Spleen (tissue), 11 donors: ENCODE measurements at regions not wholly inside any gene's neighbourhood (a gene's known extent, or its start where the extent isn't known, plus 50 kb on each side); places are given as distances from the start of the nearest gene placed in this dataset.

Experiments used
- DNase-seq: peaks from one replicate; pipeline ENCODE4 v3.0.0-alpha.2; 2020
- H3K27ac ChIP-seq, 8 donors: fragments of 200-600 bp; sonication (generic) in 7 of 8; 1 replicate in 4 of 8; 2 replicates in 4 of 8; pipeline versions ENCODE4 v1.5.0 to v1.8.0; 2016 to 2021; ENCODE audit warnings: inconsistent platforms in 4 of 8, mild to moderate bottlenecking in 4 of 8, moderate library complexity in 1 of 8
- H3K27me3 ChIP-seq, 7 donors: fragments of 200-600 bp; sonication (generic) in 6 of 7; replicated peaks in 1 of 7; 1 replicate in 4 of 7; 2 replicates in 3 of 7; pipeline versions ENCODE4 v1.5.0 to v1.8.0; 2016 to 2021; ENCODE audit warnings: inconsistent platforms in 3 of 7, mild to moderate bottlenecking in 1 of 7
- H3K36me3 ChIP-seq, 6 donors: fragments of 200-600 bp; sonication (generic) in 5 of 6; 1 replicate in 4 of 6; 2 replicates in 2 of 6; pipeline versions ENCODE4 v1.5.0 to v1.8.0; 2016 to 2021; ENCODE audit warnings: inconsistent platforms in 2 of 6
- H3K4me1 ChIP-seq, 6 donors: fragments of 200-600 bp; sonication (generic) in 5 of 6; 1 replicate in 3 of 6; 2 replicates in 3 of 6; pipeline versions ENCODE4 v1.5.0 to v1.8.0; 2016 to 2021; ENCODE audit warnings: inconsistent platforms in 3 of 6
- H3K4me3 ChIP-seq, 8 donors: fragments of 200-600 bp; sonication (generic) in 7 of 8; 1 replicate in 4 of 8; 2 replicates in 4 of 8; pipeline versions ENCODE4 v1.5.0 to v1.8.0; 2016 to 2021; ENCODE audit warnings: inconsistent platforms in 4 of 8, mild to moderate bottlenecking in 4 of 8, moderate library complexity in 2 of 8
- H3K9me3 ChIP-seq, 8 donors: fragments of 200-600 bp; sonication (generic) in 7 of 8; 1 replicate in 4 of 8; 2 replicates in 4 of 8; pipeline versions ENCODE4 v1.5.0 to v1.8.0; 2016 to 2021; ENCODE audit warnings: inconsistent platforms in 4 of 8
- POLR2A ChIP-seq, 3 donors: fragments of 450-650 bp; IDR thresholded peaks; one replicate each; pipeline ENCODE4 v1.5.1; 2017; ENCODE audit warnings: antibody characterized with exemption in 3 of 3, mild to moderate bottlenecking in 1 of 3
- POLR2AphosphoS5 ChIP-seq, 3 donors: sonication (generic); formaldehyde crosslinking; IDR thresholded peaks; one replicate each; pipeline ENCODE4 v1.5.1; 2017; ENCODE audit warnings: antibody characterized with exemption in 3 of 3
- WGBS, 5 donors: extraction: QIAGEN DNeasy Blood & Tissue Kit in 3 of 5; methylation state at CpG; one replicate each; pipeline versions ENCODE4 v1.1.5 to v1.1.7; 2013 to 2018; 5-methylcytosine and 5-hydroxymethylcytosine counted together
- intact Hi-C: fragments of 100-400 bp; cut with DNase I; formaldehyde crosslinking; loops from one replicate; pipeline ENCODE4 v1.15.0; 2023; ENCODE audit warnings: low total_unique reads
- TF ChIP-seq, protein P1 (sequence below), 11 experiments: fragments of 200-600 bp in 7 of 11; fragments of 450-650 bp in 4 of 11; sonication (generic) in 4 of 11; IDR thresholded peaks in 8 of 11; conservative IDR thresholded peaks in 3 of 11; 1 replicate in 7 of 11; 2 replicates in 4 of 11; pipeline versions ENCODE4 v1.4.0 to v1.8.0; 2016 to 2021; ENCODE audit warnings: antibody characterized with exemption in 11 of 11, inconsistent platforms in 4 of 11, mild to moderate bottlenecking in 1 of 11
- donor health status: healthy with polysubstance abuse.
- donor health status: DM: no; HTN: no; CAD: no; lungs with moderate emphysema.
- donor health status: DM: no; HTN: no; CAD: no.
- donor health status: Bipolar disorder and iron deficiency.
- donor health status: healthy.
- donor health status: DM: no; HTN: no; CAD: no.
- donor health status: DM: yes; HTN: yes; CAD: no.

- 55 to 98% (median 97%) methylated on average over 2 of the region's 2 CpGs for WGBS, 5 donors
- TF ChIP-seq POLR2AphosphoS5 (IDR thresholded peaks at IDR 0.05) (no peak), POLR2A (IDR thresholded peaks at IDR 0.05) (no peak)
- TF ChIP-seq, protein P1, sequence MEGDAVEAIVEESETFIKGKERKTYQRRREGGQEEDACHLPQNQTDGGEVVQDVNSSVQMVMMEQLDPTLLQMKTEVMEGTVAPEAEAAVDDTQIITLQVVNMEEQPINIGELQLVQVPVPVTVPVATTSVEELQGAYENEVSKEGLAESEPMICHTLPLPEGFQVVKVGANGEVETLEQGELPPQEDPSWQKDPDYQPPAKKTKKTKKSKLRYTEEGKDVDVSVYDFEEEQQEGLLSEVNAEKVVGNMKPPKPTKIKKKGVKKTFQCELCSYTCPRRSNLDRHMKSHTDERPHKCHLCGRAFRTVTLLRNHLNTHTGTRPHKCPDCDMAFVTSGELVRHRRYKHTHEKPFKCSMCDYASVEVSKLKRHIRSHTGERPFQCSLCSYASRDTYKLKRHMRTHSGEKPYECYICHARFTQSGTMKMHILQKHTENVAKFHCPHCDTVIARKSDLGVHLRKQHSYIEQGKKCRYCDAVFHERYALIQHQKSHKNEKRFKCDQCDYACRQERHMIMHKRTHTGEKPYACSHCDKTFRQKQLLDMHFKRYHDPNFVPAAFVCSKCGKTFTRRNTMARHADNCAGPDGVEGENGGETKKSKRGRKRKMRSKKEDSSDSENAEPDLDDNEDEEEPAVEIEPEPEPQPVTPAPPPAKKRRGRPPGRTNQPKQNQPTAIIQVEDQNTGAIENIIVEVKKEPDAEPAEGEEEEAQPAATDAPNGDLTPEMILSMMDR (IDR thresholded peaks at IDR 0.05 in 8 of 11, conservative IDR thresholded peaks at IDR 0.05 in 3 of 11), result no peak
- intact Hi-C loops, result no loop called here
- no peak for DNase-seq
- Histone ChIP-seq H3K4me1 (no peaks in the 10 kb centered on the region), H3K36me3 (no peaks in the 10 kb centered on the region), H3K9me3 (peaks cover 0 to 38% (median 0%) of the 10 kb centered on the region in 8 donors), H3K4me3 (no peak overlapping the region), H3K27me3 (peaks cover 0 to 4% (median 0%) of the 10 kb centered on the region in 7 donors), H3K27ac (no peak overlapping the region)
Observed at GRCh38 chr18:8901019-8901418, 195.7 kb downstream of the MTCL1 start.

GRCh38 chr18:8904316-8904715 lies 198.2 kb upstream of the NDUFV2 start:
- no peak overlapping the region for H3K4me3 ChIP-seq
- TF ChIP-seq POLR2AphosphoS5 (IDR thresholded peaks at IDR 0.05) (no peak), POLR2A (IDR thresholded peaks at IDR 0.05) (no peak)
- TF ChIP-seq, protein P1 (IDR thresholded peaks at IDR 0.05 in 8 of 11, conservative IDR thresholded peaks at IDR 0.05 in 3 of 11), result no peak
- peaks cover 0 to 55% (median 8%) of the 10 kb centered on the region in 8 donors for H3K9me3 ChIP-seq
- H3K27ac ChIP-seq, result no peak overlapping the region
- H3K36me3 ChIP-seq, result no peaks in the 10 kb centered on the region
- DNase-seq, result no peak
- no peaks in the 10 kb centered on the region for H3K4me1 ChIP-seq
- intact Hi-C loops, result no loop called here
- H3K27me3 ChIP-seq, result peaks cover 0 to 4% (median 0%) of the 10 kb centered on the region in 7 donors

- no peak for TF ChIP-seq POLR2A (IDR thresholded peaks at IDR 0.05)
- no peak for TF ChIP-seq POLR2AphosphoS5 (IDR thresholded peaks at IDR 0.05)
- TF ChIP-seq, protein P1 (IDR thresholded peaks at IDR 0.05 in 8 of 11, conservative IDR thresholded peaks at IDR 0.05 in 3 of 11), result no peak
- H3K4me1 ChIP-seq, result peaks cover 0 to 29% (median 3%) of the 10 kb centered on the region in 6 donors
- H3K27ac ChIP-seq, result no peak overlapping the region
- intact Hi-C loops, result no loop called here
- H3K9me3 ChIP-seq, result peaks cover 0 to 46% (median 9%) of the 10 kb centered on the region in 8 donors
- no peak overlapping the region for H3K4me3 ChIP-seq
- 93 to 96% (median 94%) methylated on average over 2 of the region's 2 CpGs for WGBS, 5 donors
- no peaks in the 10 kb centered on the region for H3K36me3 ChIP-seq
- no peaks in the 10 kb centered on the region for H3K27me3 ChIP-seq
- DNase-seq, result no peak
Observed at GRCh38 chr18:8908792-8909510, 193.5 kb upstream of the NDUFV2 start.

GRCh38 chr18:8910186-8910822 lies 192.2 kb upstream of the NDUFV2 start:
- no peaks in the 10 kb centered on the region for H3K36me3 ChIP-seq
- no peak overlapping the region for H3K4me3 ChIP-seq
- no peaks in the 10 kb centered on the region for H3K27me3 ChIP-seq
- peak overlapping the region in 5 of 8 donors; percentile 51 to 90 (median 83) for H3K27ac ChIP-seq
- H3K4me1 ChIP-seq, result peaks cover 0 to 29% (median 3%) of the 10 kb centered on the region in 6 donors
- no peak for DNase-seq
- peaks cover 0 to 55% (median 17%) of the 10 kb centered on the region in 8 donors for H3K9me3 ChIP-seq
- TF ChIP-seq POLR2AphosphoS5 (IDR thresholded peaks at IDR 0.05) (no peak), POLR2A (IDR thresholded peaks at IDR 0.05) (no peak)
- TF ChIP-seq, protein P1 (IDR thresholded peaks at IDR 0.05 in 8 of 11, conservative IDR thresholded peaks at IDR 0.05 in 3 of 11), result no peak
- intact Hi-C loops, result no loop called here
- WGBS, 5 donors, result 65 to 77% (median 74%) methylated on average over 4 of the region's 4 CpGs
